DMS53 (cell line): ENCODE measurements at regions not wholly inside any gene's neighbourhood (a gene's known extent, or its start where the extent isn't known, plus 50 kb on each side); places are given as distances from the start of the nearest gene placed in this dataset.
"Not testable (repeated sequence)": the region's sequence is repeated elsewhere in the genome, so short reads cannot be mapped to it uniquely, and the experiment has no call there.

Experiments used
- DNase-seq: peaks from one replicate; lab custom pipeline; 2025; lab: John Stamatoyannopoulos, UW

GRCh38 chrX:74065831-74066390 lies 213.4 kb upstream of the XIST start:
- no peak for DNase-seq

DNA sequence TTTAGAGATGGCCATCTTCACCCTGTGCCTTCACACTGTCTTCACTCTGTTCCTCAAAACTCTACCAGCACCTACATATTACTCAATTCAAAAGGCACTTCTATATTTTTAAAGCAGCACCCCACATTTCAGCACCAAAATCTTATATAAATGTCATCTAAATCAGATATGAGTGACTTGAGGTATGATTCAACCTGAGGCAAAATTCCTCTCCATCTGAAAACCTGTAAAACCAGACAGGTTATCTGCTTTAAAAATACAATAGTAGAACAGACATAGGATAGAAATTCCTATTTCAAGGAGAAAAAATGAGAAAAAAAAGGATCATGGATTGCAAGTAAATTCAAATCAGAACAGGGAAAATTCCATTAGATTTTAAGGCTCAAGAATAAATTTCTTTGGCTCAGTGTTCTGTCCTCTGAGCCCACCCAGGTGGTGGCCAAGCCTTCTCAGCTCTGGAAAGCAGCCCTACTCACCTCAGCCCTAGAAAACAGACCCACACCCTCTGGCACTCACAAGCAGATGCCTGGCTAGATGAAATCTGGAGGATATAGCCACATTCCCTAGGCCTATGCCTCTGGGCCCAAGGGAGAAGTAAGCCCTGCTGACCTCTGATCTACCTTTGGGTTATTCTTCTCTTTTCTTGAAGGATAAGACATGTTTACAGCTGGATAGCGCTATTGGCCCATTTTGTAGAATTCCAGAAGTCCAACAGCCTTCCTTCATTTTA lies 211.1 kb upstream of the XIST start:
- no peak for DNase-seq

- no peak for DNase-seq
Observed at GRCh38 chrX:74061879-74062278, 209.4 kb upstream of the XIST start.

DNA sequence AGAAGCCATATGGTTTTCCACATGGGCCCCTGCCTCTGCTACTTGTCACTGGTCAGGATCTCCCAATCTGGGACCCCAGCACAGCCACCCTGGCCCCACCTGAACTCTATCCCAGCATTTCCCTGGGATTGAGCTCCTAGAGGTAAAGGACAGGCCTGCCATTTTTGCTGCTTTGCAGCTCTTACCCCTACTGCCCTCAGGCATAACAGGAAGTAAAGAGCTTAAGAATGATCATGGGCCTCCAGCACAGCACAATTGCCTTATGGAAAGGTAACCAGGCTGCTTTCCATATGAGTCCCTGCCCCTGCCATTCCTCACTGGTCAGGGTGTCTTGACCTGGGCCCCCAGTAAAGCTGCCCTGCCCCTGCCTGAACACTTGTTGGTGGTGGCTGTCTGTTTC lies 196.6 kb upstream of the XIST start:
- no peak for DNase-seq

GRCh38 chrX:74034066-74034465 lies 181.6 kb upstream of the XIST start:
- not testable (repeated sequence) for DNase-seq

GRCh38 chrX:74031527-74031926 lies 179.0 kb upstream of the XIST start:
- DNase-seq = not testable (repeated sequence)

- not testable (repeated sequence) for DNase-seq
Observed at GRCh38 chrX:74030766-74031165, 178.3 kb upstream of the XIST start.

GRCh38 chrX:74025145-74025544 lies 172.6 kb upstream of the XIST start:
- peak; percentile 12 for DNase-seq

DNA sequence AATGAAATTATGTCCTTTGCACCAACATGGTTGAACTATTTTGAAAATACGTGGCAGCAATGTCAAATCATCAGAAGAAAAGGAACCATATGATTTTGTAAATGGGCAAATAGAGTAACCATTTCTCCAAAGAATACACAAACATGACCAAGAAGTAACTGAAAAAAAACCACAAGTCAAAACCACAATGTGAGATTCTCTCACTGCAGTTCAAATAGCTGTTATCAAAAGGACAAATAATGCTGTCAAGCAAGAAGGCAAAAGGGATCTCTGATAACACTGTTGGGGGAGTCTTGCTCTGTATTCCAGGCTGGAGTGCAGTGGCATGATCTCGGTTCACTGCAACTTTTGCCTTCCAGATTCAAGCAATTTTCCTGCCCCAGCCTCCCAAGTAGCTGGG lies 170.7 kb upstream of the XIST start:
- no peak for DNase-seq

- DNase-seq = no peak
Observed at GRCh38 chrX:74018253-74018652, 165.7 kb upstream of the XIST start.

- DNase-seq = peak; percentile 82
Observed at GRCh38 chrX:74015379-74016019, 163.0 kb upstream of the XIST start.

DNA sequence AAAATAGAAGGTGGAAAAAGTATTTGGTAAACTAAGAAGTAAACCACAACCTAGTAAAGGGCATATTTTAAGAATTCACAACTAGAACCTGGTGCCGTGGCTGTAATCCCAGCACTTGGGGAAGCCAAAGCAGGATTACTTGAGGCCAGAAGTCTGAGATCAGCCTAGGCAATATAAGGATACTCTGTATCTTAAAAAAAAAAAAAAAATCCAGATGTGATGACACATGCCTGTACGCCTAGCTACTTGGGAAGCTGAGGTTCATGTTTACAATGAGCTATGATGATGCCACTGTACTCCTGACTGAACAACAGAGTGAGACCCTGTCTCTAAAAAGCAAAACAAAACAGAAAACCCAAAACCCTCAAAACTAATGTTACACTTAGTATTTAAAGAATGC lies 156.5 kb upstream of the XIST start:
- DNase-seq = no peak

DNA sequence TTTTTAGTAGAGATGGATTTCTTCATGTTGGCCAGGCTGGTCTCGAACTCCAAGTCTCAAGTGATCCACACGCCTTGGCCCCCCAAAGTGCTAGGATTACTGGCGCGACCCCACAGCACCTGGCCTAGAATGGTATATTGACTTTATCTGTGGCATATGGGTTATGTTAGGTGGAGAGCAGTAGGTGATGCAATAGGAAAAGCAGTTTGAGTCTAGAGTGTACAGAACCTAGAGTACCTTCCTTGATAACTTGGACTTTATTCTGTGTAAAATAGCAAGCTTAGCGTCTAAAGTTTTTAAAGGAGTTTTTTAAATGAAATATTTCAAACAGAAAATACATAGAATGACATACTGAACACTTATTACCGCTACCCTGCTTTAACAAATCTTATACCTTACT lies 139.5 kb upstream of the XIST start:
- DNase-seq = no peak

DNA sequence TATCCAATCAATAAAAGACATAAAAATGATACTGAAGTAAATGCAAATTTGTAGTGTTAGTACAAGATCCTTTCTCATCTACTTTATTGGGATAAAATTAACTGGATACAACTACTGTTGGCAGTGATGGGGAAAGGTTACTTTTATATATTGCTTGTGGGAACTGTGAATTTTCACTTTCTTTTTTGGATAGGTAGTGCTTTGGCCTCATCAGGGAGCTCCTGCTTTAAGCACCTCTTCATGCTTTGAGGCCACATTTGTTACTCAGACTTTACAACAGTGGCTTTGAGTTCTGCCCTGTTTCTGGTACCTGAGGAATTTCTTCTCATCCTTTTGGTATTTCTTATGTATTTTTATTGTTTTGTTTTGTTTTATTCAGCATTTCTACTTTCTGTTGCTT lies 134.7 kb upstream of the XIST start:
- DNase-seq = no peak

DNA sequence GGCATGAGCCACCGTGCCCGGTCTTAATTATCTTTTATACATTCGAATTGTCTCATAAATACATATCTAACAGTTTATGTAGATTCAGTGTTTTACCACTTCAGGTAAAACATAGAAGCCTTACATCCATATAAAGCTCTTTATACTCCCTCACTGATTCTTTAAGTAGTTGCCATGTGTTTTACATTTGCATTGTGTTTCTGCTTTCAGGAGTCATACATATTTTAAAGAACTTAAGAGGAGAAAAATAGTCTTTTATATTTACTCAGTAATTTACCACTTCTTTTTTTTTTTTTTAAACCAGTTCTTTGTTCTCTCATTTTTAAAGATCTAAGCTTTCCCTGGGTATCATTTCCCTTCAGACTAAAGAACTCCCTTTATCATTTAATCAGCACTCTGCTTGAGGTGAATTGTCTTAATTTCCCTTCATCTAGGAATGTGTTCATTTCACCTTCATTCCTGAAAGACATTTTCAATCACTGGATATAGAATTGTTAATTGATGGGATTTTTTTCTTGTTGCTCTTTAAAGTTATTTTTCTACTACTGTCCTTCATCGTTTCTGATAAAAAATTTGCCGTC lies 127.1 kb upstream of the XIST start:
- no peak for DNase-seq

- no peak for DNase-seq
Observed at GRCh38 chrX:73977542-73978169, 125.1 kb upstream of the XIST start.

- not testable (repeated sequence) for DNase-seq
Observed at GRCh38 chrX:73967461-73967860, 114.9 kb upstream of the XIST start.

DNA sequence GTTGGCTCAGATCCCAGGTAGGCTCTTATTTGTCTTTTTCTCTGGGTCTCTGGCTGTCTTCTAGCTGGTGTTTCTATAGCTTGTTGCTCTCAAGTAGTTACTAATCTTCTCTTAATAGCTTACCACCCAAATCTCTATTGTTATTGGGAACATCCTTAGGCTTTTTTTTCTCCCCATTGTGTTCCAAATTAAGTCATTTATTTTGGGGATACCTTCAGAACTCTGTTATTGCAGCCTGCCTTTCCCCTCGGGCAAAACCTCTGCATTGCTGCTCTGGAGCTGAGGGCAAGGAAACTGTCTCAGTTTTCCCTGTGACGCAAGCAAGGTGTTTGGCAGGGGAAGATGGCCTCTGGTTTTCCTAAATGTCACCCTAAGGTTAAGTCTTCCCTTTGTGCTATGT lies 113.3 kb upstream of the XIST start:
- DNase-seq = no peak

- no peak for DNase-seq
Observed at GRCh38 chrX:73964579-73964978, 112.1 kb upstream of the XIST start.

DNA sequence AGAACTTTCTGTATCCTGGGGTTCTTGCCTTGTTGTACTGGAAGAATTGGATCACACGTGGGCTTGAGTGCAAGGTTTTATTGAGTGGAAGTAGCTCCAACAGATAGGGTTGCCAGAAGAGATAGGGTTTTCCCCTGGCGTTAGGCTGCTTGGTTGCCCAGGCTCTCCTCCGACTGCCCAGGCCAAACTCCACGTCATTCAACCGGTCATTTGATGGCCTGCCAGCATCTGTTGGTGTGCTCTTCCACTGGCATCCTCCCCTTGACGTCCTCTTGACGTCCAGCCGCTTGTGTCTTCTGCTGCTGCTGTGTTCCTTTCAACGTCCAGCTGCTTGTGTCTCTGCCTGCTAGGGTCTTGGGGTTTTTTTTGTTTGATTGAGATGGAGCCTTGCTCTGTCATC lies 111.2 kb upstream of the XIST start:
- no peak for DNase-seq

DNA sequence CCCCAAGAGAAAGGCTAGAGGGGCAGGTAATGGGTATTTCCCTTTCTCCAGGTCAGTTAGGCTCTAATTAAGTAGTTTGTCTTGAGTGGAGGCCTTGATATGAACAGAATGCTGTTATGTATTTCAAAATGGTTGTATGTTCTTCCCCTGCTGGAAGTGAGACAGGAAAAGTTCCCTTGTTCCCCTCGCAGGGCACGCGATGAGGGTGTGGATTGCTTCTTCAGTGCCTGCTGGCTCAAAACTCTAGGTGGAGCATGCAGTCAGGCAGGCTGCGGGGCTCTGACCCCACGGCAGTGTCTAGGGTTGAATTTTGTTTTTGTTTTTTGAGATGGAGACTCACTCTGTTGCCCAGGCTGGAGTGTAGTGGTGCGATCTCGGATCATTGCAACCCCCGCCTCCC lies 110.4 kb upstream of the XIST start:
- no peak for DNase-seq

DNA sequence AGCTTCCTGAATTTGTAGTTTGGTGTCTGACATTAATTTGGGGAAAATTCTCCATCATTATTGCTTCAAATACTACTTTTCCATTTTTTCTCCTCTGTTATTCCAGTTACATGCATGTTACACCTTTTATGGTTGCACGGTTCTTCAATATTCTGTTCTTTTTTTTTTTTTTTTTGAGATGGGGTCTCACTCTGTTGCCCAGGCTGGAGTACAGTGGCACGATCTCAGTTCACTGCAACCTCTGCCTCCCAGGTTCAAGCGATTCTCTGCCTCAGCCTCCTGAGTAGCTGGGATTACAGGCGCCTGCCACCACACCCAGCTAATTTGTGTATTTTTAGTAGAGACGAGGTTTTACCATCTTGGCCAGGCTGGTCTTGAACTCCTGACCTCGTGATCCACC lies 109.4 kb upstream of the XIST start:
- DNase-seq = not testable (repeated sequence)

DNA sequence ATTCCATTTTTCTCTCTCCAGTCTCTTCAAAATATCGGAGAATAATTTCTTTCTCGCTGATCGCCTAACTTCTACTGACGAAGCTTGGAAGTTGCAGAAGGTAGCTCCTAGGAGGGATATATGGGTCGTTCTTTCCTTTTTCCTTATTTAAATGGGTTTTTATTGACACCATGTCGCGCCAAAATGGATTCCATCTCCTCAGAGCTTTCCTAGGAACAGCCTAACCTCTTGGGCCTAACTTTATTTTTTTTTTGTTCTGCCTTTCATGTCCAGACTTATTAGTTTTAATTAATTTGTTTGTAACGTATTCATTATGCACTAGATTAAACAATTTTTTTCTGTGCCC lies 92.0 kb upstream of the XIST start:
- DNase-seq = peak; percentile 43
